AG09319 (cell line): ENCODE measurements at regions not wholly inside any gene's neighbourhood (a gene's known extent, or its start where the extent isn't known, plus 50 kb on each side); places are given as distances from the start of the nearest gene placed in this dataset.
A peak's percentile ranks its signal among the peaks of the same experiment; 100 is the strongest.
"Not testable (repeated sequence)": the region's sequence is repeated elsewhere in the genome, so short reads cannot be mapped to it uniquely, and the experiment has no call there.

Experiments
- DNase-seq: peaks from one replicate; pipeline ENCODE4 v3.0.0-alpha.2; 2010; ENCODE audit warnings: low read depth; ENCODE audit errors: extremely low read depth
- TF ChIP-seq, protein P1 (sequence below): IDR thresholded peaks from 2 replicates; pipeline ENCODE4 v1.5.1; 2011; ENCODE audit warnings: low read depth, mild to moderate bottlenecking, inconsistent platforms, low read length, moderate library complexity

DNA sequence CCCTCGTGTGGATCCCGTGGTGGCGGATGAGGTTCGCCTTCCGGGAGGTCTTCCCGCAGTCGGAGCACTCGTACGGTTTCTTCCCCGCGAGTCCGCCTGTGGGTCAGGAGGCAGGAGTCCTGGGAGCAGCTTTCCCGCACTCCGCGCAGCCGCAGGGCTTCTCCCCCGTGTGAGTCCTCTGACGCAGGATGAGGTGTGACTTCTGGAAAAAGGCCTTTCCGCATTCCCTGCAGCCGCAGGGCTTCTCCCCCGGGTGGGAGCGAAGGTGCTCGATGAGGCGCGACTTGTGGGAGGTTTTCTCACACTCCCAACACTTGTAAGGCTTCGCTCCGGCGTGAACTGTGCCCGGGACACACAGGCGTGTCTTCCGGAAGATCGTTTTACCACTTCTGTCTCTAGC is 68.8 kb upstream of the WIPI2 start:
- not testable (repeated sequence) for DNase-seq

DNA sequence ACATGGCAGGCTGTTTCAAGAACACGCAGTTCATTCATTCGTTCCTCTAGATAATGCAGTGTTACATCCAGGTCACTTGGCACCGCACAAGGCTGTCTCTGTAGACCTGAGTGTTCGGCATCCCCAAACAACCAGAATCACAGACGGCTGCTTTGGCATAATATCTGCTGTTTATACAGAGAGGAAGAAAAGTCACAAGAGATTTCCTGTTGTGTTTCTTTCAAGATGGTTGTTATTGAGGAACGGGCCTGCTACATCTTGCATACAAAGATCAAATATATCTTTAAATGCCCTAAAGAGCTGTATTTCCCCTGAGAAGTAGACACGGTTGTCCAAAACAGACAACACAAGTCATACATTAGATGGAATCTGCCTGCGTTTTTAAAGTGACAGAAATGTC is 58.8 kb upstream of the WIPI2 start:
- DNase-seq: not testable (repeated sequence)

DNA sequence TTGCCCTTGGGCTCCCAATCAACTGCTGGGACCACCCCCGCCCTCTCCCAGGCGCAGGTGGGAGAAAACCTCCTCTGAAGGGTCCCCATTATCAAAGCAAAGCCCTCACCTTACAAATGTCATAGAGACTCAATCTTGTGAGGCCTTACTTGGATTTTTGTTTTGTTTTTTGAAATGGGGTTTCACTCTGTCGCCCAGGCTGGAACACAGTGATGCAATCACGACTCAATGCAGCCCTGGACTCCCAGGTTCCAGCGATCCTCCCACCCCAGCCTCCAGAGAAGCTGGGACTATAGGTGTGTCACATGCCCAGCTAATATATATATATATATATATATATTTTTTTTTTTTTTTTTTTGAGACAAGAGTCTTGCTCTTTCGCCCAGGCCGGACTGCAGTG is 57.5 kb upstream of the WIPI2 start:
- DNase-seq: no peak
- TF ChIP-seq, protein P1, sequence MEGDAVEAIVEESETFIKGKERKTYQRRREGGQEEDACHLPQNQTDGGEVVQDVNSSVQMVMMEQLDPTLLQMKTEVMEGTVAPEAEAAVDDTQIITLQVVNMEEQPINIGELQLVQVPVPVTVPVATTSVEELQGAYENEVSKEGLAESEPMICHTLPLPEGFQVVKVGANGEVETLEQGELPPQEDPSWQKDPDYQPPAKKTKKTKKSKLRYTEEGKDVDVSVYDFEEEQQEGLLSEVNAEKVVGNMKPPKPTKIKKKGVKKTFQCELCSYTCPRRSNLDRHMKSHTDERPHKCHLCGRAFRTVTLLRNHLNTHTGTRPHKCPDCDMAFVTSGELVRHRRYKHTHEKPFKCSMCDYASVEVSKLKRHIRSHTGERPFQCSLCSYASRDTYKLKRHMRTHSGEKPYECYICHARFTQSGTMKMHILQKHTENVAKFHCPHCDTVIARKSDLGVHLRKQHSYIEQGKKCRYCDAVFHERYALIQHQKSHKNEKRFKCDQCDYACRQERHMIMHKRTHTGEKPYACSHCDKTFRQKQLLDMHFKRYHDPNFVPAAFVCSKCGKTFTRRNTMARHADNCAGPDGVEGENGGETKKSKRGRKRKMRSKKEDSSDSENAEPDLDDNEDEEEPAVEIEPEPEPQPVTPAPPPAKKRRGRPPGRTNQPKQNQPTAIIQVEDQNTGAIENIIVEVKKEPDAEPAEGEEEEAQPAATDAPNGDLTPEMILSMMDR: no peak

DNA sequence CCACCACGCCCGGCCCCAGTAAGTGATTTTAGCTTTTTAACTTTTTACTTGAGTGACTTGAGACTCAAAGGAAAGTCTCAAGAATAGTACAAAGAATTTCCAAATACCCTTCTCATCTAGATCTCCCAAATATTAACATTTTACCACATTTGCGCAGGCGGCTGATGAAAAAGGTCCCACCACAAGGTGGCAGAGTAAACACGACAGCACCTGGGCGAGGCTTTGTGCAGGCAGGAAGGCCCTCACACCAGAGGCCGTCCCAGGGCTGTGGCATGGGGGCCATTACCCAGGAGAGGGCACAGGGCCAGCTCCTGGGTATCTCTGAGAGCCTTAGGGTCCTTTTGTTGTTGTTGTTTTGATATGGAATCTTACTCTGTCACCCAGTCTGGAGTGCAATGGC is 50.0 kb upstream of the WIPI2 start:
- DNase-seq: no peak
- TF ChIP-seq, protein P1: peak; percentile 26
